ENCODE measurements at regions not wholly inside any gene's neighbourhood (a gene's known extent, or its start where the extent isn't known, plus 50 kb on each side); places are given as distances from the start of the nearest gene placed in this dataset.

DNA sequence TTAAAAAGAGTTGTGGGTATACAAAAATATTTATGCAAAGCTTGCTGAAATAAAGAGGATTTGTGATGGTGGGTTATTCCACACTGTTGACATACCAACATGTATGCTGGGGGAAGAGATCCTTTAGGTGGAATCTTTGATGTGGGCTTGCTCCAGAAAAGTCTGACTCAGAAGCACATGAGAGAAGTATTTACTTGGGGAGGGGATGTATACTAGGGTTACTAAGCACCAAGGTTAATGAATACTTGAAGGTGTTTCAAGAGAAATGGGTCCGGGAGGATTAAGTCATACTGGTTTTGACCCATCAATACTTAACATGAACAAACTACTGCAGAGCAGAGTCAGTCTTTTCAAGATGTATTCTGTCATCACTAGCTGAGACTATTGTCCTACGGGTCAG is 316.4 kb upstream of the GRIN3A start:
- no peak for TF ChIP-seq EZH2phosphoT487 (IDR thresholded peaks at IDR 0.05; ENCODE audit: low read length)
- TF ChIP-seq, protein P1, sequence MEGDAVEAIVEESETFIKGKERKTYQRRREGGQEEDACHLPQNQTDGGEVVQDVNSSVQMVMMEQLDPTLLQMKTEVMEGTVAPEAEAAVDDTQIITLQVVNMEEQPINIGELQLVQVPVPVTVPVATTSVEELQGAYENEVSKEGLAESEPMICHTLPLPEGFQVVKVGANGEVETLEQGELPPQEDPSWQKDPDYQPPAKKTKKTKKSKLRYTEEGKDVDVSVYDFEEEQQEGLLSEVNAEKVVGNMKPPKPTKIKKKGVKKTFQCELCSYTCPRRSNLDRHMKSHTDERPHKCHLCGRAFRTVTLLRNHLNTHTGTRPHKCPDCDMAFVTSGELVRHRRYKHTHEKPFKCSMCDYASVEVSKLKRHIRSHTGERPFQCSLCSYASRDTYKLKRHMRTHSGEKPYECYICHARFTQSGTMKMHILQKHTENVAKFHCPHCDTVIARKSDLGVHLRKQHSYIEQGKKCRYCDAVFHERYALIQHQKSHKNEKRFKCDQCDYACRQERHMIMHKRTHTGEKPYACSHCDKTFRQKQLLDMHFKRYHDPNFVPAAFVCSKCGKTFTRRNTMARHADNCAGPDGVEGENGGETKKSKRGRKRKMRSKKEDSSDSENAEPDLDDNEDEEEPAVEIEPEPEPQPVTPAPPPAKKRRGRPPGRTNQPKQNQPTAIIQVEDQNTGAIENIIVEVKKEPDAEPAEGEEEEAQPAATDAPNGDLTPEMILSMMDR (IDR thresholded peaks at IDR 0.05; ENCODE audit: low read length) = no peak
